ENCODE measurements at regions not wholly inside any gene's neighbourhood (a gene's known extent, or its start where the extent isn't known, plus 50 kb on each side); places are given as distances from the start of the nearest gene placed in this dataset.

- no peak for TF ChIP-seq CTCF (IDR thresholded peaks at IDR 0.05)
- no peak for TF ChIP-seq EZH2 (IDR thresholded peaks at IDR 0.05)
Observed at GRCh38 chr2:8380026-8380425, 301.8 kb upstream of the ID2 start.
